ENCODE measurements at regions not wholly inside any gene's neighbourhood (a gene's known extent, or its start where the extent isn't known, plus 50 kb on each side); places are given as distances from the start of the nearest gene placed in this dataset.

DNA sequence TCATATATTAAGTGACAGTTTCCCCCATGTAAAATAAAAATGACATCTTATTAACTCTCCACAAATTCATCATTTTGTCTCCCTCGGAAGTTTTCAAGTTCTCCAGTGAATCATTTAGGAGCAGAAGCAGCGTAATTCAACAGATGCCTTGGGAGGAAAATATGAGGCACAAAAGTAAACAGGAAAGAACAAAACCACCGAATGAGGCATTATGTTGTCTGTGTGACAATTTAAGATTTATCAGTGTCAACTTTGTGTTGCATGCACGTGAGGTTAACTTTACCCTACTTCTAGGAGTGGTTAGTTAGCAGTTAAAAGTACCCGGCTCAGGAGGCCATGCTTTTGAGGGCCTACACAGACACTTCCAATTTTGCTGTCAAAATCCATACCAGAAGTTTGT lies 258.6 kb downstream of the IPO8 start:
- H3K36me3 ChIP-seq, result no peaks in the 10 kb centered on the region
- no peak overlapping the region for H3K27ac ChIP-seq
- no peaks in the 10 kb centered on the region for H3K9me3 ChIP-seq
- no peak for DNase-seq
- no peak overlapping the region for H3K4me3 ChIP-seq
- peaks cover 0 to 3% of the 10 kb centered on the region in 2 donors for H3K27me3 ChIP-seq
- TF ChIP-seq, protein P1, sequence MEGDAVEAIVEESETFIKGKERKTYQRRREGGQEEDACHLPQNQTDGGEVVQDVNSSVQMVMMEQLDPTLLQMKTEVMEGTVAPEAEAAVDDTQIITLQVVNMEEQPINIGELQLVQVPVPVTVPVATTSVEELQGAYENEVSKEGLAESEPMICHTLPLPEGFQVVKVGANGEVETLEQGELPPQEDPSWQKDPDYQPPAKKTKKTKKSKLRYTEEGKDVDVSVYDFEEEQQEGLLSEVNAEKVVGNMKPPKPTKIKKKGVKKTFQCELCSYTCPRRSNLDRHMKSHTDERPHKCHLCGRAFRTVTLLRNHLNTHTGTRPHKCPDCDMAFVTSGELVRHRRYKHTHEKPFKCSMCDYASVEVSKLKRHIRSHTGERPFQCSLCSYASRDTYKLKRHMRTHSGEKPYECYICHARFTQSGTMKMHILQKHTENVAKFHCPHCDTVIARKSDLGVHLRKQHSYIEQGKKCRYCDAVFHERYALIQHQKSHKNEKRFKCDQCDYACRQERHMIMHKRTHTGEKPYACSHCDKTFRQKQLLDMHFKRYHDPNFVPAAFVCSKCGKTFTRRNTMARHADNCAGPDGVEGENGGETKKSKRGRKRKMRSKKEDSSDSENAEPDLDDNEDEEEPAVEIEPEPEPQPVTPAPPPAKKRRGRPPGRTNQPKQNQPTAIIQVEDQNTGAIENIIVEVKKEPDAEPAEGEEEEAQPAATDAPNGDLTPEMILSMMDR (IDR thresholded peaks at IDR 0.05), result no peak
- intact Hi-C loops (cut with DNase I; ENCODE audit: low total_unique reads), result no loop called here
- no peaks in the 10 kb centered on the region for H3K4me1 ChIP-seq

DNA sequence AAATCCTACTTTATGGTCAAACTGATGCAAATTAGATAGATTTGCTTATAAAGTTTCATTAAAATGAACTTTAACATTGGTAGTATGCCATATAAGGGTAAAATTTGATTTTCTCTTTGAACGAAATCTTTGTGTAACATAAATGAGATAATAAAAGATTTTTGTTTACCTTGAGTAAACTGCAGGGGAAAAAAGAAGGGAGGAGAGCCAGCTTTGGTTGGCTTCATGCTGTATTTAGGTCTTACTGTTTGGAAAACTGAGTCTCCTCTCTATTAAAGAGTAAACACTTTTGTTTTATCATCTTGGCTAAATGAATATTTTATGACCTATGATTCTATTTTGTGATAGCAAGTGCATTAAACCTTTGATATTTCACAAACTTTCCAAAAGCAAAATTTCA lies 267.6 kb downstream of the IPO8 start:
- no peak for DNase-seq
- no peak overlapping the region for H3K4me3 ChIP-seq
- H3K4me1 ChIP-seq, result no peaks in the 10 kb centered on the region
- no peaks in the 10 kb centered on the region for H3K9me3 ChIP-seq
- TF ChIP-seq, protein P1 (IDR thresholded peaks at IDR 0.05), result no peak
- H3K36me3 ChIP-seq, result no peaks in the 10 kb centered on the region
- no peak overlapping the region for H3K27ac ChIP-seq
- no peaks in the 10 kb centered on the region for H3K27me3 ChIP-seq
- intact Hi-C loops (cut with DNase I; ENCODE audit: low total_unique reads), result no loop called here

DNA sequence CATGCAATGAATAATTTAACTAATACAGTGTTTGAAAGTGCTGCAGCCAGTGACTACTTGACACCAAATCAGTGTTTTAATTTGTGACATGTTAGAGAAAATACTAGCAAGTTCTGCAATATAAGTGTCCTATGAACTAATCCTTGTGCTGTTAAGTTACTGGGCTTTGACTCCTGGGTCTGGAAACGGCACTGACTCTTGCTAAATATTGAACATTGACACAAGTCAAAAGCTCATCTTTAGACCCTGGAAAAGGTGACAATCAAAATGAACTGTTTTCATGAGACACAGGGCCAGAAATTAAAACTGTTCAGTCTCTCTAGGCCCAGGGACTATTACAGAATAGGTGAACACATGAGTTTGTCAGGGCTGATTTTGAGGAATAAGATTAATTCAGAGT lies 268.1 kb downstream of the IPO8 start:
- no peak for DNase-seq

DNA sequence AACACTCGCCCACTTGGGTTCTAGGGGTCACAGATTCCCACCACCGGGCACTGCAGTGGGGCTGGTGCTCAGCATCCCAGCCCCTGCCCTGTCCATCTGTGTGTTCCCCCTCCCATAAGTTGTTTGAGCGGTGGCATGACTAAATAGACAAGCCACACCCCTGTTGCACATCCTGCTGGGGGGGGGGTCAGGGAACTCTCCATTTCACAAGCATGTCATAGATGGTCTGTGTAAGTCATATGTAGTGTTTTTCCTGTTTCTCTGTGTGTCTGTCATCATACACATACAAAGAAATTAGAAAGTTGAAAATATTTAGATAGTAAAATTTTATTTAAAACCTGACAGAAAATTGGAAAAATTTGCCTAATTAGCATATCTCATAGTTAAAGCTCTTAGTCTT lies 270.2 kb downstream of the IPO8 start:
- H3K4me3 ChIP-seq, result no peak overlapping the region
- no peaks in the 10 kb centered on the region for H3K4me1 ChIP-seq
- no peak overlapping the region for H3K27ac ChIP-seq
- no peaks in the 10 kb centered on the region for H3K9me3 ChIP-seq
- TF ChIP-seq, protein P1 (IDR thresholded peaks at IDR 0.05), result no peak
- intact Hi-C loops (cut with DNase I; ENCODE audit: low total_unique reads), result no loop called here
- H3K27me3 ChIP-seq, result no peaks in the 10 kb centered on the region
- no peaks in the 10 kb centered on the region for H3K36me3 ChIP-seq
- DNase-seq, result no peak

More for the DNA sequence above, 268.1 kb downstream of the IPO8 start:
- TF ChIP-seq, protein P1 (IDR thresholded peaks at IDR 0.05), result no peak
- no peaks in the 10 kb centered on the region for H3K4me1 ChIP-seq
- no peak overlapping the region for H3K27ac ChIP-seq
- H3K27me3 ChIP-seq, result no peaks in the 10 kb centered on the region
- no peaks in the 10 kb centered on the region for H3K9me3 ChIP-seq
- intact Hi-C loops (cut with DNase I; ENCODE audit: low total_unique reads), result no loop called here
- H3K36me3 ChIP-seq, result no peaks in the 10 kb centered on the region
- no peak overlapping the region for H3K4me3 ChIP-seq

DNA sequence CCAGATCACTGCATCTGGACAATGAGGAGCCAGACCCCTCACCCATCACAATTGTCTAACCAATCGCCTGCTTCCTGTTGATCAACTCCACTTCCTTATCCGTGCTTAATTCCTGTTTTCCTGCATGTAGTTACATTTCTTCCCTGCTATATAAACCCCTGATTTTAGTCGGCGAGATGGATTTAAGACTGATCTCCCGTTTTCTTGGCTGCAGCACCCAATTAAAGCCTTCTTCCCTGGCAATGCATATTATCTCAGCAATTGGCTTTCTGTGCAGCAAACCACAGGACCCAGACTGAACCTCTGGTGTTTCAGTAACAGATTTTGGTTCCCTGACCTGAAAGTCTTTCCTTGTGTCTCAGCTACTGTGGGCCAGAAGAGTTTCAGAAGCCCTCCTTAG lies 272.3 kb downstream of the IPO8 start:
- Histone ChIP-seq H3K4me3 (no peak overlapping the region), H3K9me3 (no peaks in the 10 kb centered on the region), H3K4me1 (no peaks in the 10 kb centered on the region), H3K27ac (no peak overlapping the region), H3K27me3 (no peaks in the 10 kb centered on the region), H3K36me3 (no peaks in the 10 kb centered on the region)
- TF ChIP-seq, protein P1 (IDR thresholded peaks at IDR 0.05), result no peak
- DNase-seq, result no peak
- intact Hi-C loops (cut with DNase I; ENCODE audit: low total_unique reads), result no loop called here

DNA sequence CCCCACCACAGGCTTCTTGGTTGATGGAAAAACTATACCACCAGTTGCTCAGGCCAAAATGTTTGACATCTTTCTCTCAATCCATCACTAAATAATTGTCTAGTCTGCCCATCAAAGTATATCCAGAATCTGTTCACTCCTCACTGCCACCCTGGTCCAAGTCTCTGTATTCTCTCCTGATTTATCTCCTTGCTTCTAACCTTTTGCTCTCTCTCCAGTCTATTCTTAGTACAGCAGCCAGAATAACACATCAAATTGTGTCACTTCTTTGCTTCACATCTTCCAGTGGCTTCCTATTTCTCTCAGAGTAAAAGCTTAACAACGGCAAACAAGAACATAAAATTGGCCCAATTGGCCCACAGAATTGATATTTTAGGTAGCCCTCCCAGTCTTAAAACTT lies 272.8 kb downstream of the IPO8 start:
- no peak for DNase-seq
- H3K4me1 ChIP-seq, result no peaks in the 10 kb centered on the region
- no peaks in the 10 kb centered on the region for H3K9me3 ChIP-seq
- TF ChIP-seq, protein P1 (IDR thresholded peaks at IDR 0.05), result no peak
- no peaks in the 10 kb centered on the region for H3K36me3 ChIP-seq
- H3K4me3 ChIP-seq, result no peak overlapping the region
- no peak overlapping the region for H3K27ac ChIP-seq
- intact Hi-C loops (cut with DNase I; ENCODE audit: low total_unique reads), result no loop called here
- no peaks in the 10 kb centered on the region for H3K27me3 ChIP-seq
